GM21360 (cell line): ENCODE measurements at regions not wholly inside any gene's neighbourhood (a gene's known extent, or its start where the extent isn't known, plus 50 kb on each side); places are given as distances from the start of the nearest gene placed in this dataset.

ENCODE experiments used
- ATAC-seq: cut with Tn5 transposase; IDR thresholded peaks from one replicate; pipeline ENCODE4 v1.9.1; 2021; ENCODE audit warnings: mild to moderate bottlenecking, moderate library complexity; ENCODE audit not compliant: unreplicated experiment

DNA sequence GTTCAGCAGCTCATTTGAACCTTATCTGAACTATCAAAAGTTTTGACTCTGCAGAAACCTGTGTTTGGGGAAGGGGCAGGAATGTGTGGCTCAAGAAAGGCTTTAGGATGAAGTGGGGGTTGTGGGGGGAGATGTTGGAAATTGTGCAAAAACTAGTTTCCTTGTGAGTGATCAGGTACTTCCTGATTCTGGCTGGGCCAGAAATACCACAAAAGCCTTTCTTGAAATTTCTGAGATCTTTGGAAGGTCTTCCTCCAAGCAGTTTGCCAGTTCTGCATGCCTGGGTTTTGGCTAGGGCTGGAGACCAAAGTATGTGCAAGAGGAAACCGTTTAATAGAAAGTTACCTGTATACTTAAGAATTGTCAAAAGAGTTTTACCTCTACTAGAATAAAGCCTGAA, 116.6 kb downstream of the BMP2 start:
- ATAC-seq: no peak

DNA sequence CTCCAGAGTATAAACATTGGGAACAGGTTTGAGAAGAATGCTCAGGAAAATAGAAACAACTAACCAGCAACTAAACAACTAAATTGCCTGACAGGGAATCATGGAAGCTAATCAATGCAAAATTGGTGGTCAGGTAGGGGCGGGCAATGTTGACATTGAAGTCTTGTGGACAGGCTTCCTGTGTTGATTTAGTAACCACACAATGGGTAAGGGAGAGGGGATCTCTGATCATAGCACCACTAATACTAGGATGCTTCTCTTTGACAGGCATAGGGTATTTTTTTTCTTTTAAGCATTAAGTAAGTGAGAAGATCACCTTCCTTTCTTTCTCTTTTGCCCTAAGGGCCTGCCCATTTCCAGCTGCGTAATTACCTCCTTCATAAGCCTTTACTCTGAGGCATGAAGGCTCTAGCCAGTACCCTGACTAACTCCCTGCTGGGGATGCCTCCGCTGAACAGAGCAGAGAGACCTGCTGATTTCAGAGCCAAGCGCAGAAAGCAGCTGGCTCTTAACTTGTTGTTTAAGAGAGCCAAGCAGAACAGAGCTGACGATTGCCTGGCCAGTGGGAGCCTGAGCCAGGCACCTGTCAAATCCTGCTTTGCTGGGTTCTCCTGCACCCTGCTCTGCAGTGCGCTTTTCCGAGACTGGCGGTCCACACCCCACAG, 118.7 kb downstream of the BMP2 start:
- ATAC-seq: no peak

DNA sequence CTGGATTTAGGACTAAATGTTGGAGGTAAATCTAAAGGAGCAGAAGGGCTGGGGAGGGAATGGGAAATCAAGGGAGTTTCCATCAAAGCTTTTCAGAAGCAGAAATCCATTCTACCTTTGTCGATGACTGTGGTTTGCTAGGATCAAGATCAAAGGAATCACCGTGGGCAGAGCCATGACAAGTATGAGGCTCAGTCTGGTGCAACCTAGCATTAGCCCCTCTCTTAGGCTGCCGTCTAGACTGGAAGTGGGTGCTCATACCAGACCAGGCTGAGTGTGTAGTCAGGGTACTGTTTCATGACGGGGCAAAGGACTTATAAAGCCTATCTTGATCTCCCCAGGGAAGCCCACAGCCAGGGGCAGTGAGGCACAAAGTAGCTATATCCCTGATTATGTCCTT, 120.5 kb downstream of the BMP2 start:
- ATAC-seq: no peak

DNA sequence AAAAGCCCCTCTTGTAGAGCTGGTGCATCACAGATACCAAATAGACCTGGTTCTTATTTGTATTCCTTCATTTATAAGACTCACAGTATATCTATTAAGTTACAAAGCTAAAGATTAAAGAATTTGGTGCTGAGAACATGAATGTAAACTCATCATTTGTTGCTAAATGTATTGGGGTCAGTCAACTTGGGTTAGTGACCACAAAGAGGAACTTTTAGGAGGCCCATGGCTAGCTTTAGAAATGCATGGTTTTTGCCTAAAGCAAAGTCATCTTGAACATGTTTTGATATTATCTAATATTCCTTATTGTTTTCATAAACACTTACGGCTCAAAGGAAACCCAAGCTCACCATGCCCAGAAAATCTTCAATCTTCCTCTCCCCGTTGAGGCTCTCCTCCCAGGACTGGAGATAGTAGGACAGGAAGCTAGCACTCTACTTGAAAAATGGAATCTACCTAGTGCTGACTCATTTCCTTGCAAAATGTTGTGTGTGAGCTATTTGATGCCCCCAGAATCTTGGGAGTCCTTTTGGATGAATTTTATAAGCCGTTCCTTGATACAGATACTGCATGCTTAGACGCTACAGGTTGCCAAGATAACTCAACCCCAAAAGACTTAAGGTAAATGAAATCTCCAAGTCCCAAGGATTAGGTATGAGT, 121.4 kb downstream of the BMP2 start:
- no peak for ATAC-seq

DNA sequence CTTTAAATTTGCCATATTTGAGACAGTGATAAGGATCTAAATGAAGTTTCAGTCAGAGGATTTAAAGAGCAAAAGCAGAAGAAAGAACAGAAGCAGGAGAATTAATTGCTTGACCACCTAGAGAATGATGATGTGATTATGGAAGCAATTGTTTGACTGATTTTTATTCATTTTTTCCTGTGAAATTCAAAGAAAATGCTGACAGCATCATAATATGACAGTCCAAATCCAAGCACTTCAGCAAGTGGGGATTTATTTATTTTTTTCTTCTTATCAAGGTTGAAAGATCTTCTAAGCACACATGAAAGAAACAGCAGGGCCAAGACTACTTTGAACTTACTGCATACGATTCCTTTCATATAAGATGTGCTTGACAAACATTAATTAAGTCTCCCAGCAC, 125.2 kb downstream of the BMP2 start:
- no peak for ATAC-seq

DNA sequence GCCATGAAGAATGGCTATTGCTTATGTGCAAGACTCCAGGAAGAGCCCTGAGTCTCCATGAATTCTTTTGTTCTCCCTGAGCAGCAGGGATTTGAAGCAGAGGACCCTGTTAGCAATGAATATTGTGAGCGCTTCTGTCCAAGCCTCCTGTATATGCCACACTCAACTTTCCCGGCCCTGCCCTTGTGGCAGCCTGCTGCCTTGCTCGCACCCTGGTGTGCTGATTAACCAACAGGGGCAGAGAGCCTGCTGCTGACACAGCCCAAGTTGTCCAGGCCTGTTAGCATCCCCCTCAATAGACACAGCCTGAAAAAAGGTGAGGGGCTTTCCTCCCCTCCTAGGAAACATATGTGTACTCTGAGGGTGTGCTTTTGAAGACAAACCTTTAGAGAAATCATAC, 131.4 kb downstream of the BMP2 start:
- ATAC-seq: no peak

DNA sequence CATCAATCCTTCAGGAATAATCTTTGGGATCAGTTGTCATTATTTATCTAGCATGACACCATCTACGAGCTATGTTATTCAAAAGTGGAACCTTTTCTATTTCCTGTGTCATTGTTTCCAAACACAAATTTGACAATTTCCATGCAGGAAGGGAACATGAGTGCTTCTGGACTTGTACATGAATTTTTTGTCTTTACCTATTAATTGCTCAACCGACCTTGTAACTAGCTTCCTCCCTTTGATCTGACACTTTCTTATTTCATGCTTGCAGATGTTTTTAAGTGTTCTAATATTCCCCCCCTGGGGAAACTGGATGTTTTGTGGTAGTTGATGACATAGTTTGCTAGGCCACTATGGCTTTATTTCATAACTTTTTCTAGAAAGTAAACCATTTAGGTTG, 139.4 kb downstream of the BMP2 start:
- ATAC-seq: no peak

DNA sequence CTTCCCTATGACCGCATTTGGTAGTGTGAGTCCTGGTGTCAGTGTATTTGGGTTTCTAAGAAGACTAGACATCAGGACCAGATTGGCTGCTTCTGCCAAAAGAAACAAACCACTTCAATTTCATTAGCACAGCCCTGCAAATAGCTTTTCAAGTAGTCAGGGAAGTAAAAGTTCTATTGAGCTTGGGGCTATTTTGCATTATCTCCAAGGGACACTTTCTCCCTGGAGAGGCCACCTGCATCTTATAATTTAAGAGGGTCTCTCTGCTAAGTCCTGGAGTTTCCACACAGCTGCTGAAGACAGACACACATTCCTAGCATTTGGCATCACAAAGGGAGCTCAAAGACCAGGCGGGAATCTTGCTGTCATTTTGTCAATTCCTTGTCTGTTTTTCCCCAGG, 141.2 kb downstream of the BMP2 start:
- no peak for ATAC-seq

DNA sequence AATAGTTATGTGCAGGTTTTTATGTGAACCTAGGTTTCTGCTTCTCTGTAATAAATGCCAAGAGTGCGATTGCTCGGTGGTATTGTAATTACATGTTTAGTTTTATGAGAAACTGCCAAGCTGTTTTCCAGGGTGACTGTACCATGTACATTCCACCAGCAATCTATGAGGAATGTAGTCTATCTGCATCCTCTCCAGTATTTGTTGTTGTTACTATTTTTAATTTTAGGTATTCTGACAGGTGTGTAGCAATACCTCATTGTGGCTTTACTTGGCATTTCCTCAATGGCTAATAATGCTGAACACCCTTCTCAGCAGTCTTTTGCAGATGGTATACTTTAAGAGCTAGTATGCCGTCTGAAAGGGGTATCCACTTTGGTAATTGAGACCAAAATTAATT, 142.1 kb downstream of the BMP2 start:
- ATAC-seq: no peak

DNA sequence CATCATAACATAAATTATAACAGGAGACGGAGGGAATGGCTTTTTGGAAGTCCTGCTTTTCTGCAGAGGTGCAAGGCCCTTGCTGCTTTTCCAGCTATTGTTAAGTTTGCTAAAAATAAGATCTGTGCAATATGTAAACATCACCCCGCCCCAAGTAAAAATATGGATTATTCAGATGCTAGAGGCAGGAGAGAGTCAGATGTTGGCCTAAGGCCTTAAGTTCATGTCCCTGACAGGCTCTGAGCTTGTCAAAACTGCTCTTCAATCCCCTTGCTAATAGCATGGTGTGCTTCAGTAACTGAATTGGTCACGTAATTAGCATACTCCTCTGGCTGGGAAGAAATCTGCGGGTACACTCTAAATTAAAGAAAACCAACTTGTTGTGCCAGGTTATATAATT, 147.5 kb downstream of the BMP2 start:
- ATAC-seq: no peak

DNA sequence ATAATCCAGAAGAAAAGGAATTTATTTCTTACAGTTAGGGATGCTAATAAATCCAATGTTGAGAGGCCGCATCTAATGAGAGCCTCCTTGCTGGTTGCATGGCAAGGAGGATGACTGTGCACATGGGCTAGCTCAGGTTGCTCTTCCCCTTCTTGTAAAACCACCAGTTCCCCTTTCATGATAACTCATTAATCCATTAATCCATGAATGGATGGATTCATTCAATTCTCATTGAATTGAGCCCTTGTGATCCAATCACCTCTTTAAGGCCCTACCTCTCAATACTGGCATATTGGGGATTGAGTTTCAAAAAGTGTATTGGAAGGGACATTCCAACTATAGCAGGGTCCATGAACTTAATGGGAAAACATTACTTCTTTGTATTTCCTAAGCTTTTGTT, 149.5 kb downstream of the BMP2 start:
- no peak for ATAC-seq

DNA sequence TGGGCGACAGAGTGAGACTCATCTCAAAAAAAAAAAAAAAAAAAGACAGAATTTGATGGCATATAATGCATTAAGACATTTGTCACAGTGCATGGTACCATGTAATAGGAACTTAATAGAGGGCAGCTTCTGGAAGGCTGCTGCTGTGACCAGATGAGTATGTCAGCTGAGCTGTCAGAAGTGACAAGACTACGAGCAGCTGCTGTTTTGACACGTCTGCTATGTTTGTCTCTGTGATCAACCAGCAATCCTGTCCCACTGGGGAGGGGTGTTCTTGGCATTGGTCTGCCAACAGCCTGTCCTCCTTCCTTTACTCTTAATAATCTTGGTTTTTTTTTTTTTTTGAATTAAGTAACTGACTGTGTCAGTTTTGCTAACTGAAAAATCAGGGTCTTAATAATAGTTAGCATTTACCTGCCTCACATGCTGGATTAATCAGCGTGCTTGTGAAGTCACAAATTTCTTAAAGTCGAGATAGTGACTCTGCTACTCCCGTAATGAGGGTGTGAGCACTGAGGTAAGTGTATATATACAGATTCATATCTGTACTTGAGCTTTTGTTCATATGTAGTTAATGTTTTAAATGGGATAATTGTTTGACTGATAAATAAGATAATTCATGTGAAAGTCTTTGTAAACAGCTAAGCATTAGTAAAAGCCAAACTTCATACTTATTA, 152.4 kb downstream of the BMP2 start:
- ATAC-seq: no peak

DNA sequence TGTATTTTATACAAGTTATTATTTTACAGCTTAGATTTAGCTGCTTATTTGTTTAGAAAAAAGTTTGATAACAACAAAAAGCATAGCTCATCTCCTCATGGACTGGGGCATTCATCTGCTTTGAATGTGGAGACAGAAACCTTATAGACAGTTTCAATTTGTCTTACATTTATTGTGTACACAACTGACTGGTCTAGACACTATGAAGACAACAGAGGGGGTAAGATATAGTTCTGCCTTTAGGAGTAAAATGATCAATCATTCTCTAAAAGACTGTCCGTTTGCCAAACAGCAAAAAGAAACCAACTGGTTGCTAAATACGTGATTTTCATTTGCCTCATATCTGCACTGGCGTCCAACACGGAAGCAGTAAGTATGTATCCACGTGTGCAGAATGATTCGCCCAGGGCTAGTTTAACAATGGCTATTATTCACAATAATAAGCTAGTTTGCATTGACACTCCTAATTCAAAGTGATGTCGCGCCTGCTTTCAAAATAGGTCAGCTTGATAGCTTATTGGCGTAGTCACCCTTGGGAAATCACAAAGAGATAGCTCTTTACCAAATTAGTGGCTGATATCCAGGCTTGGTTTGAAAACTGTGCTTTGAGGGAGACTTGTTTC, 153.6 kb downstream of the BMP2 start:
- ATAC-seq: no peak

DNA sequence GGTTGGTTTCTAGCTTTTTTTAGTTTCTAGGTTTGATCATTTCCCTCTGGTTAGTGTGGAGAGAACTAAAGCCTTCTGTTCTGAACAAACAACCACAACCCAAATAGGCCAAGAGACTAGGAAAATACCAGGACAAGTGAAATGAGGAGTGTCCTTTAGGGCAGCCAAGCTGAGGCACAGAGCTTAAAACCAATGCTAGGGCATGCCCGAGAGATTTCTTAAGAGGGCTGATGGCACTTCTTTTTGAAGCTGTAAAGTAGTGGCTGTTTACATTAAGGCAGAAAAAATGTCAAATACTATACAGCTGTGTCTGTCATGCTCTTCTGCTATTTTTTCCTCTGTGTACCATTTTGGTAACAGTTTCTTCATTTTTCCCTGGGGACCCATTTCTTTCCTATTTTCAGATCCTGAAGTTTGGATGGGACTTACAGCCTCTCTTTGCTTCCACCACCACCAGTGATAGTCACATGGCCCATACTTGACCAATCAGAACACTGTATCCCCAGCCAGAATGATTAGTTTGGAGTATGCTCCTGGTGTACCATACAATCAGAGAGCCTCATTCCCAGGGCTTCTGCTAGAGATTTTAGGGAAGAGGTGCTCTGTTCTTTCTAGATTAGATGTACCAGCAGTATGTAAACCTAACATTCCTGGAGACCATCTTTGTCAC, 154.4 kb downstream of the BMP2 start:
- ATAC-seq: no peak

DNA sequence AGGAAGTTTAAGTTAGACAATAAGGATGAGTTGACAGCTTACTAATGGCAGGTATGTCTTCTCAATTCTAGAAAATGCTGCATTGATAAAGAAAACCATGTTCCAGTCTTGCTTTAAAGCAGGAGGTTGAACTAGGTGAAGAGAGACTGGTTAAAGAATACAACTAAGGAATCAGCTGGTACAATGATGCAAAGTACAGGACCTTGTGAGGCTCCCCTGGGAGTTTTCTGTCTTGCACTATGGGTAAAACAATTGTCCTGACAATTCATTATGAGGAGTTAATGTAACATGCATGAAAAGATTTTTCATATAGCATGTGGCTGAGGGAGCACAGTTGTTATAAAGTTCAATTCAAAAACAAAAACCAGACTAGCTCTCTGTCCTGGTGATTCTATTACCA, 157.2 kb downstream of the BMP2 start:
- no peak for ATAC-seq

DNA sequence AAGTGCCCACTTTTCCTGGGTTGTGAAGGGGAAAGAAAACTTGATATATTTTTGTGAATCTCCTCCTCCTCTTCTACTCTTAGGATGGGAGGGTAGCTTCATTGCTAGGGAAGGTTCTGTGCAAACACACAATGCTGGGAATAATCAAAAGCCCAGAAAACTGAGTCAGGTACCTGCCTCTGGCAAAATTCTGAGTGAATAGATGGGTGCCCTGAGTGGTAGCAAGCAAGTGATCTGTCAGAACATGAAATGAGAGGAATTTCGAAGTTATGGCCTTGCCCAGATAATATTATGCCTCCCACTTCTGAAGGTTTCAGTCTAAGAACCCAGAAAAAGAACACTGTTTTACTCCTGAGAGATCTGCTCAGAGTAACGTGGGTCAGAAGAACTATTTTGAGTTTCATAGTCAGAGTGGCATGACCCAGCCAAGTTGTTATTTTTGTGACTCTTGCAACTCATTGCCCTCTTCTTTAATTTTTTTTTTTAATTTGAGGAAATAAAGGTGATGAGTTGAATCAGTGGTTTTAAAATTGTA, 158.3 kb downstream of the BMP2 start:
- no peak for ATAC-seq

DNA sequence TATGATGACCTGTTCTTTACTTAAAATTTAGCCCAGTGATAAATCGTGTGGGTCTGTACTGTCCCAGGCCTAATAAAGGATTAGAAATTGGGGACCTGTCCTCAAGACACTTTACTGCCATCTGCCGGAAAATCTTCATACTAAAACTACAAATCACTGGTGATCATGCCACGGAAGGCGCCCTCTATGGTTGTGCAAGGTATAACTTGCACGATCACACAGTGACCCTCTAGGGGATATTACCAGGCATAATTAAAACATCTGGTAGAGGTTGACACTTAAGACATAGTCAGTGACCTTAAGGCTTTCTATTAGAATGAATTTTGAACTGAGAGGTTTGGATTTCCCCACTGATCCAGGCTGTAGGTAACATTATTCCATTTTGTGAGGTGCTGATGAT, 172.6 kb downstream of the BMP2 start:
- ATAC-seq: no peak

DNA sequence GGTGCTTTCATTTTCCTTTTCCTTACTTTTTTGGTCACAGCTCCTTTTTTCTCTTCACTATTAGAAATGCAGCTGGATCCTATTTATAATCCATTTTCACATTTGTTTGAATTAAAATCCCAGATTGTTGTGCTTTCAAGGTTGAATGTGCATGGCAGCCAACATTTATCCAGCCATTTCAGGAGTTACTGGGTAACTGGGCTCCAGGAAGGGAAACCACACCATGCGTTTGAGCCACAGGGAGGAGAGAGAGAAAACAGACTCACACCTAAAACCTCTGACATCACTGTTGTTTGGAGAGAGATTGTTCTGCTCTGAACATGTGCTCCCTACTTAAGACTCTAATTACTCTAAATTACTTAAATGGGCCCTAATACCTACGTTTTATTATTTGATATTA, 173.4 kb downstream of the BMP2 start:
- no peak for ATAC-seq

DNA sequence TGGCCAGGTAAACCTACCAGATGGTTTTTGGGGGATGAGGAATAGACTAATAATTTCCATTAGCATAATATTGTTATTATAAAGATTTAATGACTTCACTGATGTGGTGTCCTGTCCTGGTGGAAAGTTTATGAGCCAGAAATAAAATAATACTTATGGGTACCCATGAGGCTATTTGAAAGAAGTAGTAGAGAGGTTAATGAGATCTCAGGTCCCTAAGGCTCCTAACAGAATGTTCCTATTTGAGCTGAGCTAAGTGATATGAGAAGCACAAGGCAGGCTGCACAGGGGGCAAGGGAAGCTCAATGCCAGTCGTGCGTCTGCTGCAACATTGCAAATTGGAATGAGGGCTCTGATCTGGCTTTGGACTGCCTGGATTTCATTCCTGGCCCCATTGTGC, 174.1 kb downstream of the BMP2 start:
- ATAC-seq: no peak

DNA sequence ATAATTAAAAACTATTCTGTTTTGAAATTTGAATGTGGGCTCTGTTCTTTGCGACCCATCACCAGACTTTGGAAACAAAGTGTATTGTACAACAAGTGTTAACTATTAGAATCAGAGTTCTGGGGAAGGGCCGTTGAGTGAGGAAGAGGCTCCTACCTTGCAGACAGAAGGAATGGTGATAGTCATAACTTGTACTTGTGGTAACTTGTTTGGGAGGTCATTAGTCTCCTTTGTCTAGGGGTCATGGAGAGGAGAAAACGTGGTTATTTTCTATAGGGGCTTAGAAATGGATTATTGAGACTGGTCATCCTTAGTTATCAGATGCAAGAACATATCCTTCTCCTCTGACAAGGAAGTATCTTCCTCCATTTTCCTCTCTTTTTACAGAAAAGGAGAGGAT, 174.8 kb downstream of the BMP2 start:
- no peak for ATAC-seq

DNA sequence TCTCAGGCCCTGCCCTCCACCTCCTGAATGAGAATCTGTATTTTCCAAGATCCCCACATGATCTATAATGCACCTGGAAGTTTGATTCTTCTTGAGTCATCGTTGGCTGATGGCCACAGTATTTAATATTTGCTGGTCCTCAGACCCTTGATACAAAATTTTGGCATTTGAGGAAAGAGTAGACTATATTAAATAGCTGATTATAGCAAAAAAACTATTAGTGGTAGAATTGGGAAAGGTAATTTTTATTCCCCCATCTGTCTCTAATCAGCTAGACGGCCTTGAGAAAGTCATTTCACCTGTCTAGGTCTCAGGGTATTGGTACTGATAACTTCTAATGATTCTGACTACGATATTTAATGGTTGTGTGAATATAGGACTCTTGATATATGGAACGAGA, 176.8 kb downstream of the BMP2 start:
- no peak for ATAC-seq
